GM12891 (cell line): ENCODE measurements at regions not wholly inside any gene's neighbourhood (a gene's known extent, or its start where the extent isn't known, plus 50 kb on each side); places are given as distances from the start of the nearest gene placed in this dataset.
"Not testable (repeated sequence)": the region's sequence is repeated elsewhere in the genome, so short reads cannot be mapped to it uniquely, and the experiment has no call there.

Source experiments
- DNase-seq: peaks from one replicate; pipeline ENCODE4 v3.0.0; 2011; ENCODE audit warnings: low spot score; ENCODE audit not compliant: insufficient read length
- FAIRE-seq: peaks from 2 replicates; lab custom pipeline; 2011; peaks lifted over from hg19 to GRCh38; lab: Jason Lieb, UNC

- FAIRE-seq, DNase-seq: not testable (repeated sequence)
Observed at GRCh38 chrY:26167332-26167731, 545.4 kb downstream of the CDY1 start.

- not testable (repeated sequence) for FAIRE-seq, DNase-seq
Observed at GRCh38 chrY:26179326-26179725, 557.4 kb downstream of the CDY1 start.

GRCh38 chrY:26224974-26225373 lies 603.1 kb downstream of the CDY1 start:
- not testable (repeated sequence) for DNase-seq, FAIRE-seq

- not testable (repeated sequence) for FAIRE-seq
Observed at GRCh38 chrY:26225468-26225867, 603.6 kb downstream of the CDY1 start.

GRCh38 chrY:26240944-26241343 lies 619.0 kb downstream of the CDY1 start:
- not testable (repeated sequence) for DNase-seq, FAIRE-seq

More at GRCh38 chrY:26225468-26225867, 603.6 kb downstream of the CDY1 start:
- DNase-seq = not testable (repeated sequence)

- not testable (repeated sequence) for DNase-seq
Observed at GRCh38 chrY:26254262-26254661, 632.3 kb downstream of the CDY1 start.

GRCh38 chrY:26265449-26265848 lies 643.5 kb downstream of the CDY1 start:
- DNase-seq, FAIRE-seq: not testable (repeated sequence)

More at GRCh38 chrY:26254262-26254661, 632.3 kb downstream of the CDY1 start:
- not testable (repeated sequence) for FAIRE-seq

GRCh38 chrY:26268421-26268820 lies 646.5 kb downstream of the CDY1 start:
- not testable (repeated sequence) for FAIRE-seq, DNase-seq

- not testable (repeated sequence) for DNase-seq, FAIRE-seq
Observed at GRCh38 chrY:26268934-26269333, 647.0 kb downstream of the CDY1 start.

- not testable (repeated sequence) for DNase-seq, FAIRE-seq
Observed at GRCh38 chrY:26273089-26273488, 651.2 kb downstream of the CDY1 start.

- not testable (repeated sequence) for DNase-seq, FAIRE-seq
Observed at GRCh38 chrY:26306046-26306445, 684.1 kb downstream of the CDY1 start.

- FAIRE-seq, DNase-seq: not testable (repeated sequence)
Observed at GRCh38 chrY:26306630-26307385, 684.9 kb downstream of the CDY1 start.

- not testable (repeated sequence) for FAIRE-seq, DNase-seq
Observed at GRCh38 chrY:26308308-26308707, 686.4 kb downstream of the CDY1 start.

- not testable (repeated sequence) for DNase-seq
- peak; percentile 89 for FAIRE-seq
Observed at GRCh38 chrY:26315065-26315464, 693.1 kb downstream of the CDY1 start.

GRCh38 chrY:26319488-26320202 lies 697.7 kb downstream of the CDY1 start:
- DNase-seq, FAIRE-seq: not testable (repeated sequence)

- not testable (repeated sequence) for FAIRE-seq
Observed at GRCh38 chrY:26322756-26323155, 700.8 kb downstream of the CDY1 start.

GRCh38 chrY:26352931-26353330 lies 731.0 kb downstream of the CDY1 start:
- not testable (repeated sequence) for DNase-seq, FAIRE-seq

More at GRCh38 chrY:26322756-26323155, 700.8 kb downstream of the CDY1 start:
- not testable (repeated sequence) for DNase-seq
